GM12878 (cell line): ENCODE measurements at regions not wholly inside any gene's neighbourhood (a gene's known extent, or its start where the extent isn't known, plus 50 kb on each side); places are given as distances from the start of the nearest gene placed in this dataset.

Source experiments
- ATAC-seq: fragments of 200-7000 bp; cut with Tn5 transposase; 3 replicates; pipeline ENCODE4 v1.9.1; 2020; ENCODE audit warnings: mild to moderate bottlenecking, moderate library complexity
- BruUV-seq: library from RNA; stranded (reverse); fragments of 400-500 nt; replicated peaks from 2 replicates; lab custom pipeline; 2021; lab: Mats Ljungman, UMichigan
- CTCF ChIA-PET: fragments of 300-600 bp; sonication (Branson Sonifier 250); formaldehyde crosslinking; extraction: SDS; loops from one replicate; lab custom pipeline; 2021; ENCODE audit warnings: inconsistent platforms; lab: Yijun Ruan, JAX
- POLR2A ChIA-PET: fragments of 350-600 bp; formaldehyde crosslinking; extraction: SDS; loops from one replicate; lab custom pipeline; 2021; ENCODE audit warnings: inconsistent platforms; lab: Charles Lee
- RAD21 ChIA-PET: fragments of 300-600 bp; sonication (Branson Sonifier 250); formaldehyde crosslinking; loops from one replicate; lab custom pipeline; 2023; ENCODE audit warnings: antibody characterized with exemption; ENCODE audit not compliant: unreplicated experiment; lab: Charles Lee
- SMC1A ChIA-PET: fragments of 300-600 bp; sonication (Branson Sonifier 250); formaldehyde crosslinking; loops from one replicate; lab custom pipeline; 2023; ENCODE audit not compliant: unreplicated experiment, uncharacterized antibody; lab: Charles Lee
- DNase-seq: peaks from one replicate; pipeline ENCODE4 v3.0.0-alpha.2; 2011; ENCODE audit warnings: low read depth, low spot score
- FAIRE-seq: peaks from 3 replicates; lab custom pipeline; 2011; peaks lifted over from hg19 to GRCh38; lab: Jason Lieb, UNC
- H2AFZ ChIP-seq: 2 replicates; pipeline ENCODE4 v1.6.0; 2011; ENCODE audit warnings: low read depth, low read length, control low read depth; ENCODE audit not compliant: control insufficient read depth
- H3K27ac ChIP-seq: 2 replicates; pipeline ENCODE4 v1.5.1; 2011; ENCODE audit warnings: control low read depth; ENCODE audit not compliant: control insufficient read depth, insufficient read depth
- H3K27me3 ChIP-seq, 2 experiments: replicated peaks in 1 of 2; 2 replicates each; pipeline versions ENCODE4 v1.6.0 to v1.6.1; 2011; ENCODE audit warnings: low read length in 1 of 2; ENCODE audit not compliant: control insufficient read depth in 2 of 2, insufficient read depth in 2 of 2
- H3K36me3 ChIP-seq, 2 experiments: 2 replicates each; pipeline ENCODE4 v1.5.1; 2011; ENCODE audit warnings: low read length in 1 of 2; ENCODE audit not compliant: control insufficient read depth in 2 of 2, insufficient read depth in 2 of 2
- H3K4me1 ChIP-seq: 2 replicates; pipeline ENCODE4 v1.6.1; 2011; ENCODE audit warnings: mild to moderate bottlenecking, low read length, moderate library complexity, mixed read lengths; ENCODE audit not compliant: control insufficient read depth, insufficient read depth
- H3K4me2 ChIP-seq: 2 replicates; pipeline ENCODE4 v1.6.0; 2011; ENCODE audit warnings: control low read depth; ENCODE audit not compliant: control insufficient read depth, insufficient read depth
- H3K4me3 ChIP-seq: fragments of 200-600 bp; sonication (generic); 2 replicates; pipeline ENCODE4 v1.5.1; 2016
- H3K79me2 ChIP-seq: 2 replicates; pipeline ENCODE4 v1.6.0; 2011; ENCODE audit warnings: low read length; ENCODE audit not compliant: control insufficient read depth, insufficient read depth
- H3K9ac ChIP-seq: 2 replicates; pipeline ENCODE4 v1.8.0; 2011; ENCODE audit warnings: low read length, control low read depth, mixed read lengths; ENCODE audit not compliant: control insufficient read depth, insufficient read depth
- H3K9me3 ChIP-seq: replicated peaks from 3 replicates; pipeline ENCODE4 v1.5.1; 2011; ENCODE audit warnings: mild to moderate bottlenecking, low read length; ENCODE audit not compliant: control insufficient read depth, insufficient read depth
- H4K20me1 ChIP-seq: 2 replicates; pipeline ENCODE4 v1.6.0; 2011; ENCODE audit not compliant: control insufficient read depth, insufficient read depth
- CBX3 ChIP-seq: fragments of 200-600 bp; sonication (generic); IDR thresholded peaks from 2 replicates; pipeline ENCODE4 v1.6.1; 2016; ENCODE audit warnings: low read depth, borderline replicate concordance
- MEF2A ChIP-seq: IDR thresholded peaks from 2 replicates; pipeline ENCODE4 v1.6.1; 2011; ENCODE audit warnings: low read depth, mild to moderate bottlenecking, low read length, moderate library complexity; ENCODE audit not compliant: insufficient read depth
- MTA3 ChIP-seq: IDR thresholded peaks from 2 replicates; pipeline ENCODE4 v1.6.1; 2012; ENCODE audit warnings: low read length, inconsistent platforms, borderline replicate concordance
- NBN ChIP-seq: fragments of 450-650 bp; IDR thresholded peaks from 2 replicates; pipeline ENCODE4 v1.6.1; 2016
- RFX5 ChIP-seq: IDR thresholded peaks from 2 replicates; pipeline ENCODE4 v1.6.1; 2011; ENCODE audit warnings: low read depth, low read length, improper control_type of control experiment
- TAF1 ChIP-seq: IDR thresholded peaks from 2 replicates; pipeline ENCODE4 v1.6.1; 2011; ENCODE audit warnings: mild to moderate bottlenecking, low read depth, low read length, borderline replicate concordance
- YBX1 ChIP-seq: fragments of 450-650 bp; IDR thresholded peaks from 2 replicates; pipeline ENCODE4 v1.6.1; 2016; ENCODE audit warnings: antibody characterized with exemption
- ZBTB40 ChIP-seq: fragments of 450-650 bp; IDR thresholded peaks from 2 replicates; pipeline ENCODE4 v1.6.1; 2016; ENCODE audit warnings: mild to moderate bottlenecking, moderate library complexity, borderline replicate concordance
- WGBS: methylation state at CpG from one replicate; pipeline ENCODE4 v1.1.6; 2016; ENCODE audit warnings: low lambda C conversion rate; ENCODE audit not compliant: insufficient replicate concordance, insufficient coverage; ENCODE audit errors: missing lambda C conversion rate; 5-methylcytosine and 5-hydroxymethylcytosine counted together
- in situ Hi-C: fragments of 300-500 bp; cut with MboI; formaldehyde crosslinking; loops from 9 replicates; pipeline ENCODE4 v1.14.3; 2018; ENCODE audit warnings: mixed read lengths
- intact Hi-C: fragments of 100-400 bp; cut with micrococcal nuclease; formaldehyde crosslinking; loops from one replicate; pipeline ENCODE4 v1.14.2; 2022; ENCODE audit not compliant: unreplicated experiment
- TF ChIP-seq, protein P1 (sequence below): fragments of 450-650 bp; IDR thresholded peaks from 2 replicates; pipeline ENCODE4 v1.6.1; 2017; ENCODE audit warnings: borderline replicate concordance

GRCh38 chr4:163622379-163623035 lies 128.0 kb downstream of the TMA16 start:
- ChIA-PET SMC1A (interaction anchor here (0.7 to 2.7 kb wide), 4 partner anchors 10 to 215 kb away, joined by 3 to 14 read pairs (median 3); no protein-coding TSS in a partner anchor), RAD21 (no interaction called here), POLR2A (no interaction called here), CTCF (interaction anchor here (1.3 kb wide), 1 partner anchor 67 kb away, joined by 5 read pairs; no protein-coding TSS in a partner anchor)
- DNase-seq, result no peak
- no peaks in the 10 kb centered on the region for H3K9me3 ChIP-seq
- no peak for ATAC-seq
- H4K20me1 ChIP-seq, result no peaks in the 10 kb centered on the region
- H3K4me1 ChIP-seq, result no peaks in the 10 kb centered on the region
- no TSS peak for BruUV-seq
- in situ Hi-C loops (no loop called here), intact Hi-C loops (no loop called here)
- no peak overlapping the region for H2AFZ ChIP-seq
- H3K27ac ChIP-seq, result no peak overlapping the region
- no peak overlapping the region for H3K4me3 ChIP-seq
- H3K36me3 ChIP-seq, result no peaks in the 10 kb centered on the region
- H3K27me3 ChIP-seq, result no peaks in the 10 kb centered on the region
- no peak overlapping the region for H3K9ac ChIP-seq
- H3K4me2 ChIP-seq, result no peak overlapping the region
- no peaks in the 10 kb centered on the region for H3K79me2 ChIP-seq
- WGBS, result 66% methylated on average over 5 of the region's 5 CpGs
- no peak for TF ChIP-seq MTA3
- no peak for TF ChIP-seq TAF1
- TF ChIP-seq RFX5, result no peak
- TF ChIP-seq, protein P1, sequence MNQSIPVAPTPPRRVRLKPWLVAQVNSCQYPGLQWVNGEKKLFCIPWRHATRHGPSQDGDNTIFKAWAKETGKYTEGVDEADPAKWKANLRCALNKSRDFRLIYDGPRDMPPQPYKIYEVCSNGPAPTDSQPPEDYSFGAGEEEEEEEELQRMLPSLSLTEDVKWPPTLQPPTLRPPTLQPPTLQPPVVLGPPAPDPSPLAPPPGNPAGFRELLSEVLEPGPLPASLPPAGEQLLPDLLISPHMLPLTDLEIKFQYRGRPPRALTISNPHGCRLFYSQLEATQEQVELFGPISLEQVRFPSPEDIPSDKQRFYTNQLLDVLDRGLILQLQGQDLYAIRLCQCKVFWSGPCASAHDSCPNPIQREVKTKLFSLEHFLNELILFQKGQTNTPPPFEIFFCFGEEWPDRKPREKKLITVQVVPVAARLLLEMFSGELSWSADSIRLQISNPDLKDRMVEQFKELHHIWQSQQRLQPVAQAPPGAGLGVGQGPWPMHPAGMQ, result no peak
- no peak for TF ChIP-seq YBX1
- TF ChIP-seq NBN, result no peak
- no peak for TF ChIP-seq MEF2A
- no peak for TF ChIP-seq CBX3
- TF ChIP-seq ZBTB40, result no peak
- no peak for FAIRE-seq
